HG03025 (cell line): ENCODE measurements at regions not wholly inside any gene's neighbourhood (a gene's known extent, or its start where the extent isn't known, plus 50 kb on each side); places are given as distances from the start of the nearest gene placed in this dataset.
"Not testable (repeated sequence)": the region's sequence is repeated elsewhere in the genome, so short reads cannot be mapped to it uniquely, and the experiment has no call there.

Experiments used
- ATAC-seq: cut with Tn5 transposase; IDR thresholded peaks from one replicate; pipeline ENCODE4 v1.9.1; 2021; ENCODE audit warnings: mild to moderate bottlenecking, moderate library complexity; ENCODE audit not compliant: unreplicated experiment, low FRiP score

GRCh38 chr3:188021502-188022040, 132.4 kb upstream of the LPP start:
- no peak for ATAC-seq

GRCh38 chr3:188022902-188023301, 131.1 kb upstream of the LPP start:
- ATAC-seq: not testable (repeated sequence)

- no peak for ATAC-seq
These were observed 128.4 kb upstream of the LPP start for GRCh38 chr3:188025555-188025954.

GRCh38 chr3:188026191-188026968, 127.6 kb upstream of the LPP start:
- no peak for ATAC-seq

GRCh38 chr3:188031121-188031520, 122.8 kb upstream of the LPP start:
- no peak for ATAC-seq

- no peak for ATAC-seq
These were observed 119.0 kb upstream of the LPP start for GRCh38 chr3:188034989-188035388.

GRCh38 chr3:188036375-188037194, 117.4 kb upstream of the LPP start:
- no peak for ATAC-seq

GRCh38 chr3:188037195-188037718, 116.7 kb upstream of the LPP start:
- ATAC-seq: no peak

GRCh38 chr3:188037965-188038581, 115.9 kb upstream of the LPP start:
- no peak for ATAC-seq

- no peak for ATAC-seq
These were observed 112.8 kb upstream of the LPP start for GRCh38 chr3:188041193-188041592.

GRCh38 chr3:188041895-188042294, 112.1 kb upstream of the LPP start:
- ATAC-seq: no peak

- ATAC-seq: no peak
These were observed 111.5 kb upstream of the LPP start for GRCh38 chr3:188042466-188042865.

- no peak for ATAC-seq
These were observed 110.1 kb upstream of the LPP start for GRCh38 chr3:188043891-188044290.

GRCh38 chr3:188046561-188047211, 107.3 kb upstream of the LPP start:
- no peak for ATAC-seq

- no peak for ATAC-seq
These were observed 106.4 kb upstream of the LPP start for GRCh38 chr3:188047536-188047935.

GRCh38 chr3:188049606-188050530, 104.1 kb upstream of the LPP start:
- ATAC-seq: no peak

GRCh38 chr3:188051801-188052168, 102.2 kb upstream of the LPP start:
- no peak for ATAC-seq

GRCh38 chr3:188052169-188053035, 101.6 kb upstream of the LPP start:
- ATAC-seq: no peak

- ATAC-seq: no peak
These were observed 101.0 kb upstream of the LPP start for GRCh38 chr3:188053036-188053340.
